Astrocyte (in vitro differentiated cells and primary cell): ENCODE measurements at regions not wholly inside any gene's neighbourhood (a gene's known extent, or its start where the extent isn't known, plus 50 kb on each side); places are given as distances from the start of the nearest gene placed in this dataset.

Experiments
- DNase-seq: peaks from one replicate; pipeline ENCODE4 v3.0.0-alpha.2; 2010; ENCODE audit warnings: low read depth
- FAIRE-seq: peaks from 2 replicates; lab custom pipeline; 2011; peaks lifted over from hg19 to GRCh38; lab: Jason Lieb, UNC
- H2AFZ ChIP-seq: 2 replicates; pipeline ENCODE4 v1.6.0; 2012; ENCODE audit warnings: low read depth, low read length, inconsistent platforms
- H3K27ac ChIP-seq: 2 replicates; pipeline ENCODE4 v1.5.1; 2011; ENCODE audit warnings: low read depth, low read length, inconsistent platforms
- H3K27me3 ChIP-seq: 2 replicates; pipeline ENCODE4 v1.6.0; 2011; ENCODE audit warnings: low read length, inconsistent platforms; ENCODE audit not compliant: insufficient read depth
- H3K36me3 ChIP-seq: 2 replicates; pipeline ENCODE4 v1.5.1; 2011; ENCODE audit warnings: low read length, inconsistent platforms; ENCODE audit not compliant: insufficient read depth
- H3K4me1 ChIP-seq: 2 replicates; pipeline ENCODE4 v1.5.1; 2011; ENCODE audit warnings: low read length, inconsistent platforms; ENCODE audit not compliant: insufficient read depth
- H3K4me2 ChIP-seq: 2 replicates; pipeline ENCODE4 v1.6.0; 2012; ENCODE audit warnings: low read length, inconsistent platforms
- H3K4me3 ChIP-seq: 2 replicates; pipeline ENCODE4 v1.5.1; 2011; ENCODE audit warnings: low read depth, mild to moderate bottlenecking, low read length, inconsistent platforms; ENCODE audit not compliant: insufficient read depth
- H3K79me2 ChIP-seq: 2 replicates; pipeline ENCODE4 v1.6.0; 2012; ENCODE audit warnings: mild to moderate bottlenecking, low read length, inconsistent platforms; ENCODE audit not compliant: insufficient read depth
- H3K9ac ChIP-seq: 2 replicates; pipeline ENCODE4 v1.6.0; 2012; ENCODE audit warnings: mild to moderate bottlenecking, low read length, inconsistent platforms
- H3K9me3 ChIP-seq: 2 replicates; pipeline ENCODE4 v1.5.1; 2012; ENCODE audit warnings: low read depth, mild to moderate bottlenecking, low read length, inconsistent platforms; ENCODE audit not compliant: insufficient read depth
- H4K20me1 ChIP-seq: 2 replicates; pipeline ENCODE4 v1.6.0; 2012; ENCODE audit warnings: low read length, inconsistent platforms; ENCODE audit not compliant: insufficient read depth
- H3K27ac Mint-ChIP-seq: one replicate; pipeline ENCODE4 v1.8.0; 2021; ENCODE audit warnings: mild to moderate bottlenecking, mixed read lengths; ENCODE audit not compliant: unreplicated experiment
- H3K27me3 Mint-ChIP-seq: one replicate; pipeline ENCODE4 v1.8.0; 2021; ENCODE audit warnings: low read depth, mixed read lengths; ENCODE audit not compliant: unreplicated experiment
- H3K36me3 Mint-ChIP-seq: one replicate; pipeline ENCODE4 v1.8.0; 2021; ENCODE audit warnings: low read depth, mixed read lengths; ENCODE audit not compliant: unreplicated experiment
- H3K4me1 Mint-ChIP-seq: one replicate; pipeline ENCODE4 v1.8.0; 2021; ENCODE audit warnings: low read depth, mixed read lengths; ENCODE audit not compliant: unreplicated experiment
- H3K4me3 Mint-ChIP-seq: one replicate; pipeline ENCODE4 v1.8.0; 2021; ENCODE audit warnings: mild to moderate bottlenecking, moderate library complexity, mixed read lengths; ENCODE audit not compliant: unreplicated experiment
- H3K9me3 Mint-ChIP-seq: one replicate; pipeline ENCODE4 v1.8.0; 2021; ENCODE audit warnings: mild to moderate bottlenecking, mixed read lengths; ENCODE audit not compliant: unreplicated experiment
- CTCF ChIP-seq: IDR thresholded peaks from 2 replicates; pipeline ENCODE4 v1.5.1; 2011; ENCODE audit warnings: low read depth, mild to moderate bottlenecking, inconsistent platforms, low read length, moderate library complexity; ENCODE audit not compliant: insufficient read depth
- EZH2 ChIP-seq: IDR thresholded peaks from 2 replicates; pipeline ENCODE4 v1.6.1; 2012; ENCODE audit warnings: mild to moderate bottlenecking, low read length, inconsistent platforms; ENCODE audit not compliant: insufficient read depth

GRCh38 chr13:87376081-87376480, 295.1 kb upstream of the SLITRK5 start:
- FAIRE-seq (no peak), DNase-seq (peak; percentile 23)
- Histone ChIP-seq H3K9ac (no peak overlapping the region), H3K27me3 (no peaks in the 10 kb centered on the region), H4K20me1 (no peaks in the 10 kb centered on the region), H3K9me3 (no peaks in the 10 kb centered on the region), H3K4me1 (no peaks in the 10 kb centered on the region), H3K79me2 (no peaks in the 10 kb centered on the region), H3K36me3 (no peaks in the 10 kb centered on the region), H2AFZ (no peak overlapping the region), H3K4me3 (no peak overlapping the region), H3K4me2 (no peak overlapping the region), H3K27ac (no peak overlapping the region)
- H3K9me3 Mint-ChIP-seq: peaks cover 2% of the 10 kb centered on the region
- peak overlapping the region; percentile 35 for H3K27ac Mint-ChIP-seq
- H3K4me3 Mint-ChIP-seq: no peak overlapping the region
- no peak for TF ChIP-seq EZH2
- no peak for TF ChIP-seq CTCF
- H3K27me3 Mint-ChIP-seq: no peaks in the 10 kb centered on the region
- H3K36me3 Mint-ChIP-seq: no peaks in the 10 kb centered on the region
- H3K4me1 Mint-ChIP-seq: peaks cover 4% of the 10 kb centered on the region

GRCh38 chr13:87384099-87384498, 287.1 kb upstream of the SLITRK5 start:
- H3K79me2 ChIP-seq: no peaks in the 10 kb centered on the region
- FAIRE-seq (no peak), DNase-seq (no peak)
- H2AFZ ChIP-seq: no peak overlapping the region
- H3K27me3 ChIP-seq: no peaks in the 10 kb centered on the region
- no peaks in the 10 kb centered on the region for H3K27me3 Mint-ChIP-seq
- no peaks in the 10 kb centered on the region for H3K36me3 ChIP-seq
- no peaks in the 10 kb centered on the region for H3K9me3 ChIP-seq
- no peak for TF ChIP-seq CTCF
- no peak for TF ChIP-seq EZH2
- H3K9ac ChIP-seq: no peak overlapping the region
- H3K9me3 Mint-ChIP-seq: no peaks in the 10 kb centered on the region
- no peak overlapping the region for H3K27ac ChIP-seq
- no peaks in the 10 kb centered on the region for H4K20me1 ChIP-seq
- no peak overlapping the region for H3K27ac Mint-ChIP-seq
- H3K4me3 Mint-ChIP-seq: no peak overlapping the region
- no peaks in the 10 kb centered on the region for H3K4me1 ChIP-seq
- no peak overlapping the region for H3K4me3 ChIP-seq
- no peaks in the 10 kb centered on the region for H3K4me1 Mint-ChIP-seq
- H3K4me2 ChIP-seq: no peak overlapping the region
- H3K36me3 Mint-ChIP-seq: no peaks in the 10 kb centered on the region

DNA sequence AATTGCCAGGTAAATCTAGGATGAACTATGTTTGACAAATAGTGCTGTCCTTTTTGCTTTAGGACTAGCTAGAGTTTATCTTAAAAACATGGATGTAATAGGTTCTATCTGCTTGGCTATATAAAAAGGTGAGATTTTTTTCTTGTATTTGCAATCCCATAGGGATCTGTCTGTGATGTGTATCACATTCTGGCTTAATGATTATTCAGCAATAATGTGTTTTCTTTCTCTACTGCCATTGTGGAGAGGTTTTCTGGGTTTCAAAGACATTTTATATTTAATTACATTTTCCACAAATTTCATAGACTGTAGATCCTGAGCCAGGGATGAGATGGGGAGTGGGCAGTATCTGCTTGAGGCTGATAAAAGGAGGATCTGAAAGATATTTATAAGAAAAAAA, 277.8 kb upstream of the SLITRK5 start:
- Histone ChIP-seq H3K4me2 (no peak overlapping the region), H3K79me2 (no peaks in the 10 kb centered on the region), H3K4me1 (no peaks in the 10 kb centered on the region), H4K20me1 (no peaks in the 10 kb centered on the region), H3K9ac (no peak overlapping the region), H3K36me3 (no peaks in the 10 kb centered on the region), H3K4me3 (no peak overlapping the region), H3K27ac (no peak overlapping the region), H3K27me3 (no peaks in the 10 kb centered on the region), H3K9me3 (no peaks in the 10 kb centered on the region), H2AFZ (no peak overlapping the region)
- H3K27ac Mint-ChIP-seq: no peak overlapping the region
- H3K9me3 Mint-ChIP-seq: no peaks in the 10 kb centered on the region
- FAIRE-seq (no peak), DNase-seq (no peak)
- H3K36me3 Mint-ChIP-seq: no peaks in the 10 kb centered on the region
- no peak for TF ChIP-seq EZH2
- no peak for TF ChIP-seq CTCF
- H3K27me3 Mint-ChIP-seq: no peaks in the 10 kb centered on the region
- no peaks in the 10 kb centered on the region for H3K4me1 Mint-ChIP-seq
- H3K4me3 Mint-ChIP-seq: no peak overlapping the region
